Esophagus squamous epithelium (tissue), 4 donors: ENCODE measurements at regions not wholly inside any gene's neighbourhood (a gene's known extent, or its start where the extent isn't known, plus 50 kb on each side); places are given as distances from the start of the nearest gene placed in this dataset.

ENCODE experiments used
- POLR2A ChIP-seq, 4 donors: fragments of 450-650 bp; IDR thresholded peaks; one replicate each; pipeline ENCODE4 v1.6.1; 2017; ENCODE audit warnings: antibody characterized with exemption in 4 of 4, mild to moderate bottlenecking in 4 of 4, moderate library complexity in 3 of 4
- TF ChIP-seq, protein P1 (sequence below), 6 experiments: fragments of 450-650 bp in 4 of 6; fragments of 200-600 bp in 2 of 6; sonication (generic) in 2 of 6; IDR thresholded peaks; one replicate each; pipeline ENCODE4 v1.5.1; 2016 to 2019; ENCODE audit warnings: antibody characterized with exemption in 6 of 6, mild to moderate bottlenecking in 4 of 6, moderate library complexity in 4 of 6

GRCh38 chr11:101817581-101817980 lies 97.2 kb upstream of the CEP126 start:
- TF ChIP-seq, protein P1, sequence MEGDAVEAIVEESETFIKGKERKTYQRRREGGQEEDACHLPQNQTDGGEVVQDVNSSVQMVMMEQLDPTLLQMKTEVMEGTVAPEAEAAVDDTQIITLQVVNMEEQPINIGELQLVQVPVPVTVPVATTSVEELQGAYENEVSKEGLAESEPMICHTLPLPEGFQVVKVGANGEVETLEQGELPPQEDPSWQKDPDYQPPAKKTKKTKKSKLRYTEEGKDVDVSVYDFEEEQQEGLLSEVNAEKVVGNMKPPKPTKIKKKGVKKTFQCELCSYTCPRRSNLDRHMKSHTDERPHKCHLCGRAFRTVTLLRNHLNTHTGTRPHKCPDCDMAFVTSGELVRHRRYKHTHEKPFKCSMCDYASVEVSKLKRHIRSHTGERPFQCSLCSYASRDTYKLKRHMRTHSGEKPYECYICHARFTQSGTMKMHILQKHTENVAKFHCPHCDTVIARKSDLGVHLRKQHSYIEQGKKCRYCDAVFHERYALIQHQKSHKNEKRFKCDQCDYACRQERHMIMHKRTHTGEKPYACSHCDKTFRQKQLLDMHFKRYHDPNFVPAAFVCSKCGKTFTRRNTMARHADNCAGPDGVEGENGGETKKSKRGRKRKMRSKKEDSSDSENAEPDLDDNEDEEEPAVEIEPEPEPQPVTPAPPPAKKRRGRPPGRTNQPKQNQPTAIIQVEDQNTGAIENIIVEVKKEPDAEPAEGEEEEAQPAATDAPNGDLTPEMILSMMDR (IDR thresholded peaks at IDR 0.05): no peak
- no peak for TF ChIP-seq POLR2A (IDR thresholded peaks at IDR 0.05)
